GM12878 (cell line): ENCODE measurements at regions not wholly inside any gene's neighbourhood (a gene's known extent, or its start where the extent isn't known, plus 50 kb on each side); places are given as distances from the start of the nearest gene placed in this dataset.

Experiments
- ATAC-seq: fragments of 200-7000 bp; cut with Tn5 transposase; 3 replicates; pipeline ENCODE4 v1.9.1; 2020; ENCODE audit warnings: mild to moderate bottlenecking, moderate library complexity
- BruUV-seq: library from RNA; stranded (reverse); fragments of 400-500 nt; replicated peaks from 2 replicates; lab custom pipeline; 2021; lab: Mats Ljungman, UMichigan
- CTCF ChIA-PET: fragments of 300-600 bp; sonication (Branson Sonifier 250); formaldehyde crosslinking; extraction: SDS; loops from one replicate; lab custom pipeline; 2021; ENCODE audit warnings: inconsistent platforms; lab: Yijun Ruan, JAX
- POLR2A ChIA-PET: fragments of 350-600 bp; formaldehyde crosslinking; extraction: SDS; loops from one replicate; lab custom pipeline; 2021; ENCODE audit warnings: inconsistent platforms; lab: Charles Lee
- RAD21 ChIA-PET: fragments of 300-600 bp; sonication (Branson Sonifier 250); formaldehyde crosslinking; loops from one replicate; lab custom pipeline; 2023; ENCODE audit warnings: antibody characterized with exemption; ENCODE audit not compliant: unreplicated experiment; lab: Charles Lee
- SMC1A ChIA-PET: fragments of 300-600 bp; sonication (Branson Sonifier 250); formaldehyde crosslinking; loops from one replicate; lab custom pipeline; 2023; ENCODE audit not compliant: unreplicated experiment, uncharacterized antibody; lab: Charles Lee
- DNase-seq: peaks from one replicate; pipeline ENCODE4 v3.0.0-alpha.2; 2011; ENCODE audit warnings: low read depth, low spot score
- FAIRE-seq: peaks from 3 replicates; lab custom pipeline; 2011; peaks lifted over from hg19 to GRCh38; lab: Jason Lieb, UNC
- H2AFZ ChIP-seq: 2 replicates; pipeline ENCODE4 v1.6.0; 2011; ENCODE audit warnings: low read depth, low read length, control low read depth; ENCODE audit not compliant: control insufficient read depth
- H3K27ac ChIP-seq: 2 replicates; pipeline ENCODE4 v1.5.1; 2011; ENCODE audit warnings: control low read depth; ENCODE audit not compliant: control insufficient read depth, insufficient read depth
- H3K27me3 ChIP-seq, 2 experiments: replicated peaks in 1 of 2; 2 replicates each; pipeline versions ENCODE4 v1.6.0 to v1.6.1; 2011; ENCODE audit warnings: low read length in 1 of 2; ENCODE audit not compliant: control insufficient read depth in 2 of 2, insufficient read depth in 2 of 2
- H3K36me3 ChIP-seq, 2 experiments: 2 replicates each; pipeline ENCODE4 v1.5.1; 2011; ENCODE audit warnings: low read length in 1 of 2; ENCODE audit not compliant: control insufficient read depth in 2 of 2, insufficient read depth in 2 of 2
- H3K4me1 ChIP-seq: 2 replicates; pipeline ENCODE4 v1.6.1; 2011; ENCODE audit warnings: mild to moderate bottlenecking, low read length, moderate library complexity, mixed read lengths; ENCODE audit not compliant: control insufficient read depth, insufficient read depth
- H3K4me2 ChIP-seq: 2 replicates; pipeline ENCODE4 v1.6.0; 2011; ENCODE audit warnings: control low read depth; ENCODE audit not compliant: control insufficient read depth, insufficient read depth
- H3K4me3 ChIP-seq: fragments of 200-600 bp; sonication (generic); 2 replicates; pipeline ENCODE4 v1.5.1; 2016
- H3K79me2 ChIP-seq: 2 replicates; pipeline ENCODE4 v1.6.0; 2011; ENCODE audit warnings: low read length; ENCODE audit not compliant: control insufficient read depth, insufficient read depth
- H3K9ac ChIP-seq: 2 replicates; pipeline ENCODE4 v1.8.0; 2011; ENCODE audit warnings: low read length, control low read depth, mixed read lengths; ENCODE audit not compliant: control insufficient read depth, insufficient read depth
- H3K9me3 ChIP-seq: replicated peaks from 3 replicates; pipeline ENCODE4 v1.5.1; 2011; ENCODE audit warnings: mild to moderate bottlenecking, low read length; ENCODE audit not compliant: control insufficient read depth, insufficient read depth
- H4K20me1 ChIP-seq: 2 replicates; pipeline ENCODE4 v1.6.0; 2011; ENCODE audit not compliant: control insufficient read depth, insufficient read depth
- CHD2 ChIP-seq: IDR thresholded peaks from 2 replicates; pipeline ENCODE4 v1.6.1; 2011; ENCODE audit warnings: low read depth, low read length, improper control_type of control experiment, borderline replicate concordance
- EP300 ChIP-seq, 2 experiments: fragments of 150-350 bp in 1 of 2; IDR thresholded peaks; 2 replicates each; pipeline ENCODE4 v1.6.1; 2011 to 2012; ENCODE audit warnings: low read depth in 2 of 2, low read length in 2 of 2, borderline replicate concordance in 1 of 2, improper control_type of control experiment in 1 of 2, inconsistent platforms in 1 of 2; ENCODE audit not compliant: control insufficient read depth in 1 of 2
- ZBTB40 ChIP-seq: fragments of 450-650 bp; IDR thresholded peaks from 2 replicates; pipeline ENCODE4 v1.6.1; 2016; ENCODE audit warnings: mild to moderate bottlenecking, moderate library complexity, borderline replicate concordance
- WGBS: methylation state at CpG from one replicate; pipeline ENCODE4 v1.1.6; 2016; ENCODE audit warnings: low lambda C conversion rate; ENCODE audit not compliant: insufficient replicate concordance, insufficient coverage; ENCODE audit errors: missing lambda C conversion rate; 5-methylcytosine and 5-hydroxymethylcytosine counted together
- in situ Hi-C: fragments of 300-500 bp; cut with MboI; formaldehyde crosslinking; loops from 9 replicates; pipeline ENCODE4 v1.14.3; 2018; ENCODE audit warnings: mixed read lengths
- intact Hi-C: fragments of 100-400 bp; cut with micrococcal nuclease; formaldehyde crosslinking; loops from one replicate; pipeline ENCODE4 v1.14.2; 2022; ENCODE audit not compliant: unreplicated experiment

DNA sequence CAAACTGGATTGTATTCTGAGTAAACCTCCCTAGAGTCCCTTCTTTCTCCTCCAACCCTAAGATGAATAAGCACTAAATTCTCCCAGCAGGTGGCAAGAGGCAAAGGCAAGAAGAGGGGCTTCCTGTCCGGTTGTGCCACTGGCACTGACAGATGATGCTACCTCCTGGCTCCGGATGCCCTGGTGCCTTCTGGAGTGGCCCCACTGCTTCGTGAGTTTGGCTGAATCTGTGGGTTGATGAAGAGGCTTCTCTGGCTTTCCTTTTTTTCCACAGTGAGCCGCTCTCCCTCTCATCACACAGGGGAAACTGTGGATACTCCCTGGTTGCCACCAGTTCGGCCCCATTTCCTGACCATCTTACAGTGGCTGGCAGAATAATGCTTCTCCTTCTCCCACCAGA, 404.7 kb downstream of the GALR1 start:
- H3K4me1 ChIP-seq, result no peaks in the 10 kb centered on the region
- no peaks in the 10 kb centered on the region for H3K9me3 ChIP-seq
- no peak overlapping the region for H3K4me2 ChIP-seq
- H3K27ac ChIP-seq, result no peak overlapping the region
- H3K4me3 ChIP-seq, result no peak overlapping the region
- H4K20me1 ChIP-seq, result no peaks in the 10 kb centered on the region
- ChIA-PET CTCF (no interaction called here), RAD21 (no interaction called here), SMC1A (no interaction called here), POLR2A (no interaction called here)
- H3K36me3 ChIP-seq, result no peaks in the 10 kb centered on the region
- no peak for ATAC-seq
- no peak overlapping the region for H2AFZ ChIP-seq
- intact Hi-C loops (loop anchor here (5.0 to 10.0 kb wide), 3 partner anchors 440 to 732 kb away; no protein-coding TSS in a partner anchor), in situ Hi-C loops (loop anchor here (10.0 kb wide), 1 partner anchor 650 kb away; no protein-coding TSS in a partner anchor)
- DNase-seq, result no peak
- no peaks in the 10 kb centered on the region for H3K27me3 ChIP-seq
- TF ChIP-seq CHD2, result no peak
- TF ChIP-seq EP300 (IDR thresholded peaks at IDR 0.05; ENCODE audit: borderline replicate concordance in 1 of 2, control insufficient read depth in 1 of 2, low read depth in 2 of 2, low read length in 2 of 2), result no peak
- no peak for TF ChIP-seq ZBTB40
- no peak overlapping the region for H3K9ac ChIP-seq
- WGBS, result 18% methylated on average over 5 of the region's 5 CpGs
- no TSS peak for BruUV-seq
- H3K79me2 ChIP-seq, result no peaks in the 10 kb centered on the region
- no peak for FAIRE-seq
